GM04503 (cell line): ENCODE measurements at regions not wholly inside any gene's neighbourhood (a gene's known extent, or its start where the extent isn't known, plus 50 kb on each side); places are given as distances from the start of the nearest gene placed in this dataset.
"Not testable (repeated sequence)": the region's sequence is repeated elsewhere in the genome, so short reads cannot be mapped to it uniquely, and the experiment has no call there.

Source experiments
- DNase-seq: peaks from one replicate; pipeline ENCODE4 v3.0.0-alpha.2; 2012; ENCODE audit warnings: low read depth

DNA sequence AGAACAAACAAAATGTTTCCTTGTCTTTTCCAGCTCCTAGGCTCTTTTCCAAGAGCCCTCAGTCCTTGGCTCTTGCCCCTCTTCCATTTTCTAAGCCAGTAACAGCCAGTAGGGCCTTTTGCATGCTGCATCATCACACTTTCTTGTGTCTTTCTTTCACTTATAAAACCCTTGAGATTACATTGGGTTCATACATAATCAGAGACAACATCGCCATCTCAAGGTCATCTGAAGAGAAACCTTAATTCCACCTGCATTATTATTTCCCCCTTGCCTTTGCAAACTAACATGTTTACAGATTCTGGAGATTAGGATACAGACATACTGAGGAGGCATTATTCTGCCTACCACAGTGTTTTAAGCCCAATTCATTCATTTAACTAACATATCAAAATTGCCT, 697.3 kb downstream of the TRIB2 start:
- DNase-seq: no peak

DNA sequence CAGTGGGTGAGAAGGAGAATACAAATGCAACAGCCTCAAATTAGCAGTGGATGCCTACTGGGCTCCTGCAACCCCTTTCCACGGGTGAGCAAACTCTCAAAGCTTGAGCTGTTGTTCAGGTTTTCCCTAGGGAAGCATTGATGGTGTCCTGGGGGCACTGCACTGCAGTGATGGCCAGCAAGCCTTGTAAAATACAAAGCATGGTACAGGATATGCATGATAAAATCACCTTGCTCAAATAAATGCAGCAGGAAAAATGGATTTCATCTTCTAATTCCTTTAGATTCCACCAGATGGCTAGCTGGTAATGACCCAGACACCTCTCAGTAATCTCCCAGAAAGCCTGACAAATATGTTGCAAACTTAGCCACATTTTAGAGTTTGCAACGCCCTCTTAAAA, 698.2 kb downstream of the TRIB2 start:
- DNase-seq: no peak

DNA sequence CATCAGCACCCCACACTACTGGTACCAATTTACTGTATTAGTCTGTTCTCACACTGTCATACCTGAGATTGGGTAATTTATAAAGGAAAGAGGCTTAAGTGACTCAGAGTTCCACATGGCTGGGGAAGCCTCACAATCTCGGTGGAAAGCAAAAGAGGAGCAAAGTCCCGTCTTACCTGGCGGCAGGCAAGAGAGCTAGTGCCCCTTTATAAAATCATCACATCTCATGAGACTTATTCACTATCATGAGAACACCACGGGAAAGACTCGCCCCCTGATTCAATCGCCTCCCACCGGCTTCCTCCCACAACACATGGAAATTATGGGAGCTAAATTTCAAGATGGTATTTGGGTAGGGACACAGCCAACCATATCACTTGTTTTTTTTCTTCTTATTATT, 717.2 kb downstream of the TRIB2 start:
- no peak for DNase-seq

DNA sequence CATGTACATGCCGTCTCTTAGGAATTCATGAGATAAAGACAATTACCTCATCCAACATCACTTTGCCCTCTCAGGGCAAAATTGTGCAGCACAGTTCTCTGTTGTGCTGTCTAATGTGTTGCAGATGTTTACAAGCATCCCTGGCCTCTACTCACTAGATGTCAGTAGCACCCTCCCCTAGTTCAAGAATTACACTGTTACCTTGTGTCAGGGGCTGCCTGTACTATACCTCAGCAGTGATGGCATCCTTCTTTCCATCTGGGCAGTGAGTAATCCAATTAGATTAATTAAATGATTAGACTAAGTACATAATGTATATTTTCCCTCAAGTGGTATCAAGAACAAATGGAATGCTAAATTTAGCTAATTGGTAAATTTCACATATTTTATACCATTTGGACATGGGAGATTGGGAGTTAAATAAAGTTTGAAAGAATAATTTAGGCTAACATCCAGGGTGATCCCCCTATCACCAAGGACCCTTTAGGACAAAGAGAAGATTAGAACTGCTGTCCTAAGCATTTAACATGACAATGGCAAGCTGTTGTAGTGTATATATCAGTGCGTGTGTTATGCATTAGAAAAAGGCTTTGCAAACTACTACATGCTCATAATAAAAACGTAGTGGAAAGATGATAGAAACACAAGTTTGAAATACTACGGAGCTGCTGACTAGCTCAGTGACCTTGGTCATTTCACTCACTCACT, 727.0 kb downstream of the TRIB2 start:
- DNase-seq: not testable (repeated sequence)

DNA sequence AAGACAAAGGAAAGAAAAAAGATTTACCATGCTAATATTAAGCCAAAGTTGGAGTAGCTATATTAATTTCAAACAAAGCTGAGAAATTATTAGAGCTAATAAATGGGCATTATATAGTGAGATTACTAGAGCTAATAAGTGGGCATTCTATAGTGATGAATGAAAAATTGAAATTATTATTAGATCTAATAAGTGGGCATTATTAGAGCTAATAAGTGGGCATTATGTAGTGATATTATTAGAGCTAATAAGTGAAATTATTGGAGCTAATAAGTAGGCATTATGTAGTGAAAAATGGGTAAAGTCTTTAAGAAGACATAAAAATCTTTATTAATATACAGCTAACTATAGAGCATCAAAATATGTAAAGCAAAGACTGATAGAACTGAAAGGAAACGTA, 745.7 kb downstream of the TRIB2 start:
- DNase-seq: no peak

GRCh38 chr2:13466076-13466475, 749.3 kb downstream of the TRIB2 start:
- DNase-seq: no peak

DNA sequence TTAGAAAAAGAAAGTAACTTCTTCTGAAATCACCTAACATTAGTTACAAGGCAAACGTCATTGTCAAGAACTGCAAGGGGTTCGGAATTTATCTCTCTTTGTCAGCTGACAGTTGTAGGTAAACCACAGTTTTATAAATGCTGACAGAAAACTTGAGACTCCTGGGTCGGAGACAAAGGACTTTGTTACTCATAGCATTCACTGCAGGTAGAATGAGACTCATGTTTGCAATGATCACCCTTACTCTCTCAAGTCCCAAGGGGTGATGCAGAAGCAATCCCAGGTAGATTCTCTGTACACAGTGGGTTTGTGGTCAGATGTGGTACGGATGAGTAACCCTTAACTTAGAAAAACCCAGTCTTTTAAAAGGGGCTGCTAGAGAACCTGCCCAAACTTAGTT, 757.8 kb downstream of the TRIB2 start:
- no peak for DNase-seq

GRCh38 chr2:13480057-13480456, 763.3 kb downstream of the TRIB2 start:
- no peak for DNase-seq

DNA sequence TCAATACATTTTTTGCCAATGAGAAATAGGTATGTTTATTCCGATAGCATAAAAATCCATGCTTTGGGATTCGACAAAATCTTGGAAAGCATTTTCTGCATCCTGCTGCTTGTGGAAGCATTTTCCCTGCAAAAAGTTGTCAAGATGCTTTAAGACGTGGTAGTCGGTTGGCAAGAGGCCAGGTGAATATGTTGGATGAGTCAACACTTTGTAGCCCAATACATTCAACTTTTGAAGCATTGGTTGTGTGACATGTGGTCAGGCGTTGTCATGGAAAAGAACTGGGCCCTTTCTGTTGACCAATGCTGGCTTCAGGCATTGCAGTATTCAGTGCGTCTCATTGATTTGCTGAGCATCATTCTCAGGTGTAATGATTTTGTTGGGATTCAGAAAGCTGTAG, 764.5 kb downstream of the TRIB2 start:
- DNase-seq: no peak

DNA sequence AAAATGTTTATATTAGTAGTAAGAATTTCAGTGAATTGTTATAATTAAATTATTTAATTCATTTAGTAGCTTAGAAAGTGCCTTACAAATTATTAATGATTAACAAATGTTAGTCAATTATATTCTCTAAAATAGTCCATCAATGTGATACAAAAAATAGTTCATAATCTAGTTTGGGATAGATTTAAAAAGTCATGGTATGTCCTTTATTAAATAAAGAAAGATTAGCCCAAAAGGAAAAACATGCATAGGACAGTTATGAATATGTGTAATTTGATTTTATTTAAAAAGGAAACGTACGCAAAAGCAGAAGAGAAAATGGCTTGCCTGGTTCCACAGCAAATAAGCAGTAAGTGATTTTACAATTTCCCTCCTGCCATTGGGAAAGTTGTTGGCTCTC, 768.5 kb downstream of the TRIB2 start:
- no peak for DNase-seq

DNA sequence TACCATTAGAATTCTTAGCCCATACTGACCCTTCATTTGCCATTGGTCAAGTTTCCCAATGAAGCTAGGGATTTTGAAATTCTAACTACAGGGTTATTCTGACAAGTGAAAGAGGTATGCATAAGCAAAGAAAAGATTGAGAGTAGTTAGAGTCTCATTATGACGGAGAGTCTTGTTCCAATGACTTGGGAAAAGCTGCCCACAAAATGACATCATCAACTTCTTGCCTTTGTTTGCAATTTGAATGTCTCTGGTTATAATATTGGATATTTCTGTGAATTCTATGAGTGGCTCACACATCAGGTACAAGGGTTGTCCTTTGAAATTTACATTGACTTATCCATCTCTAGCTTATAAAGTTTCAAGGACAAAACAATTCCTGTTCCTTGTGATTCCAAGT, 772.2 kb downstream of the TRIB2 start:
- no peak for DNase-seq

DNA sequence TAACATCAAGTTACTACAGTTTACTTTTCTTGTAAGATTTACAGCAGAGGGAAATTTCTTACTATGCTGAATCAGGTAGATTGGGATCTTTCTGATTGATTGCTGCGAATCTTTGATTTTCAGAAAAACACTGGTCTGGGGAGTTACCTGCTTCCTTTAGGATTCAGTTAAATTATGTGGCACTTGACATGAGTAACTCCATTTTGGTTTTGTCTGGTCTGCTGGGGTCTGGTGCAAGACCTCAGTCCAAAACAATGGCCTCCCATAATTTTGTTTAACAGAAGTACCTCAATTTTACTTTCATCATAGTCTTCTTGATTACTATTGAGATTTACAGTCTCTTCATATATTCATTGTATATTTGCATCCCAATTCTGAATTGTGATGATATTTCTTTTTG, 775.5 kb downstream of the TRIB2 start:
- DNase-seq: no peak

DNA sequence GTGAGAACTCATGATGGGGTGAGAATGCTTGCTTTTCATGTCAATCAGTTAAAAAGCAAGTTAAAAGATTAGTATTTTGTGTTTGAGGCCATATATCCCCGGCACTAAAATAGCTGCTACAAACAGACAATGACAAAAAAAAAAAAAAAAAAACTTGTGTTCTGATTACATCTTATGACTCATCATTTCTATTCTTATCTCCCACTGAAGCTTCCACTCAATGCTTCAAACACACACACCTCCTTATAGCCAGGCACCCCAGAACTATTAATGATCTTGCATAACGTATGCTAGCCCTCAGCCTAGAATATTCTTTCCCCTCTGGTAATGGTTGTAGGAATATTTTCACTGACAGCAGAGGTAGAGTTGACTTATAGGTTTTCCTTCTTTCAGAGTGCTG, 778.3 kb downstream of the TRIB2 start:
- DNase-seq: no peak

DNA sequence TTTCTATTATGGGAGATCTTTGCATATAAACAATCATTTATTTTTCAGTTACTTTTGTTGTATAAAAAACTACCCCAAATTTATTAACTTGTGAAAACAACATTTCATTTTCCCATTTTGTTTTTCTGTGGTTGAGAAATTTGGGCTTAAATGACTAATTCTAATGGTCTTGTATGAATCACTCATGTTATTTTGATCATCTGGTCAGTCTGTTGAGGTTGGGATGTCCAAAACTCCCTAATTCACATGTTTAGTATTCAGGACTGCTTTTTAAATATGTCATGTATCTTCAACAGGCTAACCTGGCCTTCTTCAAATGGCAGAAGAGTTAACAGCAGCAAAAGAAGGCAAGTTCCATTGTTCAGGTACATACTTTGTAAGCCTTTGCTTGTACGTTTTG, 788.1 kb downstream of the TRIB2 start:
- no peak for DNase-seq

GRCh38 chr2:13508671-13509070, 791.9 kb downstream of the TRIB2 start:
- DNase-seq: no peak

DNA sequence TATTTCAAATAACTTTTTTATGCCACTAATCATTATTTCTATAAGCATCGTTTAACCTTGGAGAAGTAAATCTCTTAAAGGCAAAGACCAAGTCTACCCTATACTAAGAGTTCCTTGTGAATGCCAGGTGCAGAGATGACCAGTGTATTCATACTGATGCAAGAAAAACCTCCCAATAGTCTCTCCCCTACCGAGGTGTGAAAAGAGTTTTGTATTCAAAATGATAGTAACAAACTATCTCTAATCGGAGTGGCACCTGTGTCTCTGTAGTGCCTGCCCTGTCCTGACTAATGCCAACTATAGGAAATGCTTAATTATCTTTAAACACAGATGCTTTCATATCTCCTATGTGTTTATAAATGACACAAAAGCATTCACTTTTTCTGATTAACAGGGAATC, 798.5 kb downstream of the TRIB2 start:
- DNase-seq: no peak

DNA sequence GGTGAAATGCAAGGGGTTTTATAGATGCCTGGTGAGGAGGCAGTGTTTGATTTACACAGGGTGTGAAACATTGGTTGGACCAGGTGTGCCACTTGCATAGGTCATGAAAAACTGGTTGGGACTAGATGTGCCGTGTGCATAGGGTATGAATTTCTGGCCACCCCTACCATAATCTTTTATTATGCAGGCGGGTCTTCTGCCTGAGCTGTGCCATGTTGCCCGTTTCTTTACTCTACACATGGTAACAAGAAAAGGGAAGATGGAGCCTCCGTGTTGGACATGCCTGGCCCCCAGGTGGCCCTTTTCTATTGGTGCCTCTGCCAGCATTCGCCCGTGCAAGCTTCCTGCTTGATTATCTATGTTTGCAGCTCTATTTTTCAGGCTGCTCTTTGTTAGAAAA, 805.4 kb downstream of the TRIB2 start:
- no peak for DNase-seq

DNA sequence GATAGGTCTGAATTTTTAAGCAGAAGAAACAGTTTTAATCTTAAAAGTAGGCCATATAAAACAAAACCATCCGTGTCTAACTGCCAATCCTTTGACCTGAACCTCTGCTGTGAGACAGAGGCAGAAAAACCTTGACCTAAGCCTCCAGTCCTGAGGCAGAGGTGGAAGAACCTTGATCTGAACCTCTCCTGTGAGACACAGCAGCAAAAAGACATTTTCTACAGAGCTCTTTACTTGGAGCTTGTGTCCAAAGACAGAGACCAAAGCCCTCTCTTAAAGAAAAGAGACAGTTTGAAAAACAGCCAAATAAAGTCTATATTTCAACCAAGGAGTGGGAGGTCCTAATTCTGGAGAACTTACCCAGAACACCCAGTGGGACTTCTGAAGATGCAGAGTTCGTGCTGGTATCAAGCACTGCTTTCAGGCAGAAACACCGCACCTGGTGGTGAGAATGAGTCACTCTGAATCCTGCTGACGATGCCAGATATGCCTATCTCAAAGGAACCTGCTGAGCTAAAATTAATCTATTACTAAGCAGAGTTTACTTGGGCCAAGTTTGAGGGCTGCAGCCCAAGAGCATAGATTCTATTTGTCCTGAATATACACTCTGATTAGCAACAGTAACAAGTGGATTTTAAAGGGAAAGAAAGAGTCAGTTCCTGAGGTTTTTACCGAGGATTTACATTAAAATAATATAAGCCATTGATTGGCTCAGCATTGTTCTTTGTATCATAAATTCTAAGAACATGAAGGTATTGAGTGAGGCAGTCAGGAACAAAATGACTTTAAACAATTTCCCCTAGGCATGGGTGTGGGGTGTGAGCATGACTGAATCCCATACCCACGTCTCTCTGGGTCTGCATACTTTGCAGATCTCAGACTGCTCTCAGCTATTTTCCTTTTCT, 806.4 kb downstream of the TRIB2 start:
- no peak for DNase-seq

DNA sequence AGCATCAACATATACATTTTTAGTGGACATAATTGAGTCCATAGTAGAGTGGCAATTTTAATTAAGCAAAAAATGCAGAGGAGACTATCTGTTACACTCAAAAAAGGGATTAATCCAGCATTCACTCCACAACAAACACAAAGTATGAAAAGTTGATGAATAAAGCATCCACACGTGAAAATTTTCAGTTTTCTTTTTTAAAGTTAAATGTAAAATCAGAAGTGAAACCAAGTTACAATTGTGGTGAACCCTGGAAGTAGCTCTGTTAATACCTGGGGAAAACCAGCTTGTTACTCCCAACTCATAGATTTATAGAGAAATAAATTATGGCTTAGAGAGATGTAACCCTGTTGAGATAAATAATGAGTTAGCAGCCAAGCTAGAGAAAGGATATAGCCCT, 807.8 kb downstream of the TRIB2 start:
- DNase-seq: no peak

GRCh38 chr2:13531735-13532410, 815.1 kb downstream of the TRIB2 start:
- DNase-seq: not testable (repeated sequence)

DNA sequence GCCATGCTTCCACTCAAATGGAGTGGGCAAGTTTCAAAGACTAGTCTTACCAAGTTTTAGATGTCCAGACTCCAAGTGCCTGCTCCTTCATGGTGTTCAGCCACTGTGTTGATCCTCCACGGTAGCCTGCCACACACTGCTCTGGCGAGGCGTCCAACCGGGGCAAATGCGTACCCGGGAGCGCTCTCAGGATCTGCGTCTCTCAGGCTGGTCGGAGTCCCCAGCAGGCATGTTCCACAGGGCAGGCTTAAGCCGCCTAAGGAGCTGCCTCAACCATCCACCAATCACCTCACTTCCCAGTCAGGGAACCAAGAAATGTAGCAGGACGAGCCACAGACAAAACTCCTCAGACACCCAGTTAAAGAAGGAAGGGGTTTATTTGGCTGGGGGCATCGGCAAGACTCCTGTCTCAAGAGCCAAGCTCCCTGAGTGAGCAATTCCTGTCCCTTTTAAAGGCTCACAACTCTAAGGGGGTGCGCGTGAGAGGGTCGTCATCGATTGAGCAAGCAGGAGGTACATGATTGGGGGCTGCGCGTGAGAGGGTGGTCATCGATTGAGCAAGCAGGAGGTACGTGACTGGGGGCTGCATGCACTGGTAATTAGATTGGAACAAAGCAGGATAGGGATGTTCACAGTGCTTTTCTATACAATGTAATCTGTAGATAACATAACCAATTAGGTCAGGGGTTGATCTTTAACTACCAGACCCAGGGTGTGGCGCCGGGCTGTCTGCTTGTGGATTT, 816.2 kb downstream of the TRIB2 start:
- DNase-seq: not testable (repeated sequence)

GRCh38 chr2:13533524-13533922, 816.8 kb downstream of the TRIB2 start:
- DNase-seq: no peak
